T1000 (cell line): ENCODE measurements at regions not wholly inside any gene's neighbourhood (a gene's known extent, or its start where the extent isn't known, plus 50 kb on each side); places are given as distances from the start of the nearest gene placed in this dataset.
"Not testable (repeated sequence)": the region's sequence is repeated elsewhere in the genome, so short reads cannot be mapped to it uniquely, and the experiment has no call there.

Experiments used
- DNase-seq: peaks from one replicate; lab custom pipeline; 2025; ENCODE audit warnings: mixed read lengths; lab: John Stamatoyannopoulos, UW

DNA sequence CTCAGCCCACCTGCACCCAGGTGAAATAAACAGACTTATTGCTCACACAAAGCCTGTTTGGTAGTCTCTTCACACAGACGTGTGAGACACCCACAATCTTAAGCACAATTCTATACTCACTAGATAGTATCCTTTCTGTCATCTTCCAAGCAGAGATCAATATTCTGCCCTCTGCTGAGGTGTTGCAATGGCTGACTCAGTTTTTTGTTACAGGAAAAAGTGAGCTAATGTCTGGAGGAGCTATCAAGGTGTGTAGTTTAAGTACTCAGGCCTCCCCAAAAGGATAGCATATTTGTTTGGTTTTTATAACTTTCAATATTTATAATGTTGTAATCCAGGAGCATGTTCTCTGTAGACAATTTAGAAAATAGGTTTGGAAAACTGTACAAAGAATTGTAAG is 775.2 kb upstream of the POU3F4 start:
- DNase-seq = no peak

DNA sequence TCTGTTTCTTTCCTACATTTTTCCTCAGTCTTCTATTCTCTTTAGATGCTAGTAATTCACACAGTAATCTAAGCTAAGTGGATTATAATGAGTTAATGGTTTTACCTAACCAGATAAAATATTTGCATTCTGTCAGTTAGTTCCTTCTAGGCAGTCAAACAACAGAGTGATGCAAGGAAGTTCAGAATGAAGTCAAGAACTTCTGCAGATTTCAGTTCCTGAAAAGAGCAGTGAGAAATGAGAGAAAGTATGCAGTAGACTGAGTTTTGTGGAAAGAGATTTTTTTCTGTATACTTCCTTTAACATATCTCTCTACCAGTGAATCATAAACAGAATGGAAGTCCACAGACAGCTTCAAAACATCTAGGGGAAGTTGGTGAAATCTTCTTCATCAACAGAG is 774.0 kb upstream of the POU3F4 start:
- DNase-seq = no peak

DNA sequence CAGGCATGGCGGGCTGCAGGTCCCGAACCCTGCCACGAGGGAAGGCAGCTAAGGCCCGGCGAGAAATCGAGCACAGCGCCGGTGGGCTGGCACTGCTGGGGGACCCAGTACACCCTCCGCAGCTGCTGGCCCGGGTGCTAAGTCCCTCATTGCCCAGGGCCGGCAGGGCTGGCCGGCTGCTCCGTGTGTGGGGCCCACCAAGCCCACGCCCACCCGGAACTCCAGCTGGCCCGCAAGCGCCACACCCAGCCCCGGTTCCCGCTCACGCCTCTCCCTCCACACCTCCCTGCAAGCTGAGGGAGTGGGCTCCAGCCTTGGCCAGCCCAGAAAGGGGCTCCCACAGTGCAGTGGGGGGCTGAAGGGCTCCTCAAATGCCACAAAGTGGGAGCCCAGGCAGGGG is 769.8 kb upstream of the POU3F4 start:
- DNase-seq = not testable (repeated sequence)

DNA sequence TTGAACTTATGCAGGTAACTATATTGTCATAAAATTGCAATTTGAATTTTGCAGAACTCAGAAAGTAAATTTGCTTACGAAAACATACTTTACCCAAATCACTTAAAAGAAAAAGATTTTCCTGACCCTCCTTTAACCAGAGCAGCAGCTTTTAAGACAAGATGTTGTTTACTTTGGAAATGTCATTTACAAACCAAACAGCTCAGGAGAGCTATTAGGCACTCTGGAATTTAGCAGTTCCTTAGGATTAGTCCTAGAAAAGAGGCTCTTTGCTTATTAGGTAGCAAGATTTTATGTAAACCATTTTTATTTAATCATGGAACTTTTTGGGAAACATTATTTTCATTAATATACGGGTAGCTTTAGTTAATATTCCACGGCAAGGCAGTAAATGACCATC is 765.7 kb upstream of the POU3F4 start:
- DNase-seq = no peak

DNA sequence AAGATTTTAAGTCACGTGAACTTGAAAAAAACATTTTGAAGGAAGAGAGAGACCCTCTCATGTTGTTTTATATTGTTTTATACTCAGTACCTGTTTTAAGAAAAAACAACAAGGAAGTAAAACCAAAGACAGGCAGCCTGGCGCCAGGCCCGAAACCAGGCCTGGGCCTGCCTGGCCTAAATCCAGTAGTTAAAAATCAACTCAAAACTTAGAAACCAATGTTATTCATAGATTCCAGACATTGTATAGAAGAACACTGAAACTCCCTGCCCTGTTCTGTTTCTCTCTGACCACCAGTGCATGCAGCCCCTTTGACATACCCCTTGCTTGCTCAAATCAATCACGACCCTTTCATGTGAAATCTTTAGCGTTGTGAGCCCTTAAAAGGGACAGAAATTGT is 762.4 kb upstream of the POU3F4 start:
- not testable (repeated sequence) for DNase-seq

DNA sequence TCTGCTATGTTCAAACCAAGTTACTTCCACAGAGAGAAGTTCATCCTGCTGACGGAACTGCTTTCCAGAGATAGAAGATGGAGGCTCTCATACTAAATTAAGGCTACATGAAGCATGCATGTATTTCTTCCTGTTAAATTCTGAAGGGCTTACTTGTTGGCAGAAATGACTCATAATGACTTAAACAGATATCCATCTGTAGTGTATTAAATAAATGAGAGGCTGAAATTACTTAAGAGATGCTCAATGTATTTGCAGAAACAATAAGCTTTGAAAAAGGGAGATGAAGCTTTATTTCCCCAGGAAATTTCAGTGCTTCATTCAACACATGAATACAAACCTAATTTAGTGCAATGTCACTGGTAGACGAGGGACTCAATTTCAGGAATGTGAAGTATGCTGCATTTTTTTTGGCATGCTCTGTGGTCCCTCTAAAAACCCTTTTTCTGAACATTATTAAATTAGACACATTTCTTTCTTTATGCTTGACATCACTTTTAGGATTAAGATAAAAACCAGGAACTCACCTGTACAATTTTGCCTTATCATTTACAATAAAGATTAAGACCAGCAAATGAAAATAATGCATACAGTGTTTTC is 759.1 kb upstream of the POU3F4 start:
- DNase-seq = no peak

DNA sequence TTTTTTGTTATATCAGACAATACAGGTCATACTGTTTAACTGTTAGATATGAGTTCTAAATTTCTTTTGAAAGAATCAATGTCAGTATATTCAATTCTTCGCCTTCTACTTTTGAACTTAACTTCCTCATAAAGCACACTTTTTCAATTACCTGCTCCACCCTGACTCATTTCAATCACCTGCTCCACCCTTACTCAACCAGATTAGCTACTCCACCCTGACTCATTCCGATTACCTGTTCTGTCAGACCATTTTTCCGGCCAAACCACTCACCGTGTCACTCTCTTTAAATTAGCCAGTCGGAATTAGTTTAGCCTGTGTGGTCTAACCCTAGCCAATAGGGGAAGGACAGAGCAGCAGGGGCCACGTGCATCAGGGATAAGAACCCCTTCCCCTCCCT is 751.8 kb upstream of the POU3F4 start:
- no peak for DNase-seq

DNA sequence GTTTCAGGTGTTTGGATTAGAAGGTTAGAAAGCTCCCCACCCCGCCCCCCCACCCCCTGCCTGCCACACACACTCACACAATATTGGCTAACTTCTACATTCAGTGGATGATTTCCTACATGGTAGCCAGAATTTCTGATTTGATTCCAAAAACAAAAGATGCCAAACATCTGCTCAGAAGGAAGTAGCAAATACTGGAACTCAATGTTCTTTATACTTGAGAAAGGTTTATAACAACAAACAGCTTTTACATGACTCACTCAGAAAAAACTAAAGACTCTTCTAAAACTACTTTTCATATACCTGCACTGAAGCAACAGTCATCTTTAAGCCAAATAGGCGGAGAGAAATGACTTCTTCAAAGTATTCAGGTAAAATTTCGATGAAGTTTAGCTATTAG is 750.5 kb upstream of the POU3F4 start:
- DNase-seq = no peak

DNA sequence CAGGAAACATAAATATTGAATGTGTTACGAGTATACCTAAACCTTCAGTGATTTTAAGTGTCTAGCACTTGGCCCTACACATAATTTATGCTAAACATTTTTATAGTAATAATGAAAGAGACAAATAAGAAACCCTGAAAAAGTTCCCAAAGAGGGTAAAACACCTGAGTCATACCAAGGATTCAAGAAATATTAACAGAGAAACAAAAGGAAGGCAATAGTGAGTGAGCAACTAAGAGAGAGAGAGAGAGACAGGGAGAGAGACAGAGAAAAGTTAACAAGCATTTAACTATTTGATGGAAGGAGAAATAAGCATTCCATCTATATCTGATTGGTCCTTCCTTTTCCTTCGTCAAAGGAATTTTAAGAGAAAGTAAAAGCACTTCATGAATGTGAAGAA is 743.6 kb upstream of the POU3F4 start:
- DNase-seq = no peak

DNA sequence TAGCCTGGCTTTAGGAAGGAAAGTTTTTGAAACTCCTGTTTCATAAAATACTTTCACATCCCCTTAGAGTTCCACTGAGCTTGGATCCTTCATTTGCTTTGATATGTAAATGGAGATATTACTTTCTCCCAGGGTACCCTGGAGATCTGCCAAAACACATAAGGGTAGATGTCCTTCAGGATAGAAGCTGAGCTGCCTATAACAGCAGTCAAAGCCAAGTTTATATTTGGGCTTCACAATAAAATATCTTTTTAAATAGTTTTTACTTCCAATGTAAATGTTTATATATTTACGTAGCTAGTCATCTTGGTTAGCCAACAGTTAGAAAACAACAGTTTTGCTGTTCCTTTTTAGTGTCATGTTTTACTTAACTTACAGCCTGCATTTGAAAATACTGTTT is 742.3 kb upstream of the POU3F4 start:
- no peak for DNase-seq

DNA sequence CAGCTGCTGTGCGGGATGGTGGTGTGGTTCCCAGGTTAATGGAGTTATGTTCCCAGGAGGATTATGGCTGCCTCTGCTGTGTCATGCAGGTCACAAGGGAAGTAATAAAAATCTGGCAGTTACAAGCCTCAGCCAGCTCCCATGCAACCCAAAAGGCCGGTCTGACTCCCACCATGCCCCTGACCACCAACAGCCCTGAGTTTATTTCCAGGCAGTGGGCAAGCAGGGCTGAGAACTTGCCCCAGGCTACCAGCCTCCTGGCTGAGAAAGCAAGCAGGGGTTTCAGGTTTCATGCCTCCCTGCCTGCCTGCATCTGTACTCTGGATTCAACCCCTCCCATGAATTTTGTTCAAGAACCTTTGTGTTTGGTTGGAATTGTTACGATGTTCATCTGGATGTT is 732.7 kb upstream of the POU3F4 start:
- DNase-seq = peak; percentile 28

DNA sequence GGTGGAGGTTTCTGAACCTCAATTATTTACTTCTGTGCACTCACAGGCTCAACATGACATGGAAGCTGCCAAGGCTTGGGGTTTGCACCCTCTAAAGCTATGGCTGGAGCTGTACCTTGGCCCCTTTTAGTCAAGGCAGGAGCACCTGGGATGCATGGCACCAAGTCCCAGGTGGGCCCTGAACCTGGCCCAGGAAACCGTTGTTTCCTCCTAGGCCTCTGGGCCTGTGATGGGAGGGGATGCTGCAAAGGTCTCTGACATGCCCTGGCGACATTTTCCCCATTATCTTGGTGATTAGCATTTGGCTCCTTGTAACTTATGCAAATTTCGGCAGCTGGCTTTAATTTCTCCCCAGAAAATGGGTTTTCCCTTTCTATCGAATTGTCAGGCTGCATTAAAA is 726.1 kb upstream of the POU3F4 start:
- no peak for DNase-seq

DNA sequence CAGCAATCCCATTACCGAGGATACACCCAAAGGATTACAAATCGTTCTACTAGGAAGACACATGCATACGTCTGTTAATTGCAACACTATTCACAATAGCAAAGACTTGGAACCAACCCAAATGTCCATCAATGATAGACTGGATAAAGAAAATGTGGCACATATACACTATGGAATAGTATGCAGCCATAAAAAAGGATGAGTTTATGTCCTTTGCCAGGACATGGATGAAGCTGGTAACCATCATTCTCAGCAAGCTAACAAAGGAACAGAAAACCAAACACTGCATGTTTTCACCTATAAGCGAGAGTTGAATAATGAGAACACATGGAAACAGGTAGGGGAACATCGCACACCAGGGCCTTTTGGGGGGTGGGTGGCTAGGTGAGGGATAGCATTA is 695.2 kb upstream of the POU3F4 start:
- not testable (repeated sequence) for DNase-seq

DNA sequence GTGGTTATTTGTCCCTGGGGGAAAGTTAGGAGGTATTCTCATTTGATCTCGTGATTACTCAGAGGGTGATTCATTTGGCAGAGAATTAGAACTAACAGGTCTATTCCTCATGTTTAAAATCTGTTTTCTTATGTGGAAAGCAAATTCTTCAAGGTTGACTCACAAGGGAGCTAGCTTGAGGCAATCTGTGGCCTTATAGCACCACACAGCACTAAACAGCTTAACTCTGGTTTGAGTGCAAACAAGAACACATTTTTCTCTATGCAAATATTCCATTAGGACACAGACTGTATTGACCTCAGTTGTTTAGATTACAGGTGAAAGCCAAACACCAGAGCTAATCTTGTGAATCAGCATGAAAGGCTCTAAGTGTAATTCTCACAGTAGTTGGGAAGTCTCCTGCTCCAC is 694.4 kb upstream of the POU3F4 start:
- DNase-seq = peak; percentile 12

DNA sequence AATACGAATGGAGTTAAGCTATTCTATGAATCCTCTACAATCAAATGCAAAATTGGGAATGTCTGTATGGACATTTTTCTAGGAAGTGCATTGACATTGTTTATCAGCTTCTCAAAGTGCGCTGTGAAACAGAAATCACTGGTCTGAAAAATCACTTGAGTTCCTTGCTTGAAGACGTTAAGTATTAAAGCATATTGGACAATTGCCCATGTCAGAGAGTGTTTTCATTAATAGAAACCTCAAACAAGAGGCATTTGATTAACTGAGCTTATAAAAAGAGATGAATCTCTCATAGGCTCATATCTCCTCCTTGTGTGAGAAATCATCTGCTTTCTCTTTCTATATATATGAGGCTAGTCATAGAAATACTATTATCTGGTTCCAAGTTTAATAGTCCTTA is 692.1 kb upstream of the POU3F4 start:
- DNase-seq = no peak

DNA sequence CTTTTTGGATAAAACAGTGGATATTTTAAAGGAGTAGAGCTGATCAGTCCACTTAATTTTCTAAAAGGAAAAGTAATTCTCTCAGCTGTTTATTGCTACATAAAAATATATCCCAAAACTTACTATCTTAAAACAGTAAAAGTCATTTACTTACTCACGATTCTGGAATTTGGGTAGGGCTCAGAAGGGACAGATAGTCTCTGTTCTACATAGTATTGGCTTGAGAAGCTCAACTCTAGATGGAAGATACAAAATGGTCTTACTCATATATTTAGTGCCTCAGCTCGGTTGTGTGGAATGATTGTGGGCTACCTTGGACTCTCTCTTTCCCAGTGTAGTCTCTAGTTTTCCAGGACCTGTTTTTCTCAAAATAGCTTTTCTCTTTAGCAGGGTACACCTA is 691.5 kb upstream of the POU3F4 start:
- DNase-seq = no peak

DNA sequence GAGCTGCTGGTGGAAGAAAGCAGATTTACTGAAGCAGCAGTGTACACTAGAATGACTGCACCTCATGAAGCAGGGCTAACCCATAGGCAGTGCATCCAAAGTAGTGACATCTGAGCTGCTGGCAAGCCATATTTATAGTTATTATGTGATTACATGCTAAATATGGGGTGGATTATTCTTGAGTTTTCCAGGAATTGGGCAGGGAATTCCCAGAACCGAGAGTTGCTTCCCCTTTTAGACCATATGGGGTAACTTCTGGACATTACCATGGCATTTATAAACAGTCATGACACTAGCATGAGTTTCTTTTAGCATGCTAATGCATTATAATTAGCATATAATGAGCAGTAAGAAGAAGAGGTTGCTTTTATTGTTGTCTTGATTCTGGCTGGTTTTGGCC is 665.8 kb upstream of the POU3F4 start:
- DNase-seq = no peak

DNA sequence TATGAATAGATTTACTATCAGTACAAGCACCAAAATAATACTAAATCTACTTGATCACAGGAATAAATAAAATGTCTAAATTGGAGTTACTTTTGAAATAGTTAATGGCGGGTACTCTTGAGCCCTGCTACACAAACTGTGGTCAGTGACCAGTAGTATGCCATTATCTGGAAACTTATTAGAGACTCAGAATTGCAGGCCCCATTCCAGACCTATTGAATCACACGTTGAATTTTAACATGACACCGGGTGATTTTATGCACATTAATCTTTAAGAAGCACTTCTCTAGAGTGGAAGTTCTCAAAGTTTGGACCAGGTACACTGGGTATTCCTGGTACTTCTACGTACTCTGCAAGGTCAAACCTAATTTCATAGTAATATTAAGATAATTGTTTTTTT is 660.0 kb upstream of the POU3F4 start:
- no peak for DNase-seq
